Ureter (tissue), 1 donor: ENCODE measurements at regions not wholly inside any gene's neighbourhood (a gene's known extent, or its start where the extent isn't known, plus 50 kb on each side); places are given as distances from the start of the nearest gene placed in this dataset.

Experiments
- DNase-seq: peaks from one replicate; pipeline ENCODE4 v3.0.0-alpha.2; 2020; ENCODE audit warnings: low spot score
- donor health status: DM: yes; HTN: yes; CAD: no.

GRCh38 chr15:46646490-46646889 is 1011.7 kb downstream of the SQOR start:
- no peak for DNase-seq

GRCh38 chr15:46647046-46647445 is 1012.2 kb downstream of the SQOR start:
- no peak for DNase-seq

GRCh38 chr15:46652266-46652665 is 1017.4 kb downstream of the SQOR start:
- DNase-seq, result no peak

- no peak for DNase-seq
These were observed 1020.2 kb downstream of the SQOR start for GRCh38 chr15:46654993-46655392.

GRCh38 chr15:46660096-46660842 is 1025.4 kb downstream of the SQOR start:
- DNase-seq, result no peak

GRCh38 chr15:46670258-46670657 is 1035.4 kb downstream of the SQOR start:
- DNase-seq, result no peak

- no peak for DNase-seq
These were observed 1036.5 kb downstream of the SQOR start for GRCh38 chr15:46671336-46671735.

GRCh38 chr15:46672041-46672440 is 1037.2 kb downstream of the SQOR start:
- DNase-seq, result no peak

- DNase-seq, result no peak
These were observed 1040.8 kb upstream of the SEMA6D start for GRCh38 chr15:46676233-46677206.

GRCh38 chr15:46677491-46677890 is 1039.8 kb upstream of the SEMA6D start:
- DNase-seq, result no peak

- no peak for DNase-seq
These were observed 1035.4 kb upstream of the SEMA6D start for GRCh38 chr15:46681901-46682300.

- DNase-seq, result no peak
These were observed 1034.1 kb upstream of the SEMA6D start for GRCh38 chr15:46682969-46683791.

GRCh38 chr15:46685096-46685495 is 1032.2 kb upstream of the SEMA6D start:
- no peak for DNase-seq

GRCh38 chr15:46685681-46686080 is 1031.6 kb upstream of the SEMA6D start:
- no peak for DNase-seq

GRCh38 chr15:46696281-46696680 is 1021.0 kb upstream of the SEMA6D start:
- DNase-seq, result no peak

GRCh38 chr15:46701346-46701745 is 1016.0 kb upstream of the SEMA6D start:
- no peak for DNase-seq

- DNase-seq, result no peak
These were observed 1015.4 kb upstream of the SEMA6D start for GRCh38 chr15:46701896-46702295.

GRCh38 chr15:46703020-46703861 is 1014.1 kb upstream of the SEMA6D start:
- no peak for DNase-seq

GRCh38 chr15:46703871-46704637 is 1013.3 kb upstream of the SEMA6D start:
- DNase-seq, result no peak

- no peak for DNase-seq
These were observed 1009.9 kb upstream of the SEMA6D start for GRCh38 chr15:46707452-46707851.
